ENCODE measurements at regions not wholly inside any gene's neighbourhood (a gene's known extent, or its start where the extent isn't known, plus 50 kb on each side); places are given as distances from the start of the nearest gene placed in this dataset.
"Not testable (repeated sequence)": the region's sequence is repeated elsewhere in the genome, so short reads cannot be mapped to it uniquely, and the experiment has no call there.

- no peak for DNase-seq (ENCODE audit: low spot score)
- H3K4me1 Mint-ChIP-seq (ENCODE audit: low read depth), result no peaks in the 10 kb centered on the region
- H3K36me3 Mint-ChIP-seq (ENCODE audit: low read depth), result no peaks in the 10 kb centered on the region
- H3K27ac Mint-ChIP-seq, result no peak overlapping the region
- H3K9me3 Mint-ChIP-seq, result no peaks in the 10 kb centered on the region
- intact Hi-C loops (cut with micrococcal nuclease), result no loop called here
- H3K4me3 Mint-ChIP-seq, result no peak overlapping the region
- no peaks in the 10 kb centered on the region for H3K27me3 Mint-ChIP-seq (ENCODE audit: insufficient read depth)
Observed at GRCh38 chr3:7973006-7973405, 528.6 kb upstream of the LMCD1 start.

DNA sequence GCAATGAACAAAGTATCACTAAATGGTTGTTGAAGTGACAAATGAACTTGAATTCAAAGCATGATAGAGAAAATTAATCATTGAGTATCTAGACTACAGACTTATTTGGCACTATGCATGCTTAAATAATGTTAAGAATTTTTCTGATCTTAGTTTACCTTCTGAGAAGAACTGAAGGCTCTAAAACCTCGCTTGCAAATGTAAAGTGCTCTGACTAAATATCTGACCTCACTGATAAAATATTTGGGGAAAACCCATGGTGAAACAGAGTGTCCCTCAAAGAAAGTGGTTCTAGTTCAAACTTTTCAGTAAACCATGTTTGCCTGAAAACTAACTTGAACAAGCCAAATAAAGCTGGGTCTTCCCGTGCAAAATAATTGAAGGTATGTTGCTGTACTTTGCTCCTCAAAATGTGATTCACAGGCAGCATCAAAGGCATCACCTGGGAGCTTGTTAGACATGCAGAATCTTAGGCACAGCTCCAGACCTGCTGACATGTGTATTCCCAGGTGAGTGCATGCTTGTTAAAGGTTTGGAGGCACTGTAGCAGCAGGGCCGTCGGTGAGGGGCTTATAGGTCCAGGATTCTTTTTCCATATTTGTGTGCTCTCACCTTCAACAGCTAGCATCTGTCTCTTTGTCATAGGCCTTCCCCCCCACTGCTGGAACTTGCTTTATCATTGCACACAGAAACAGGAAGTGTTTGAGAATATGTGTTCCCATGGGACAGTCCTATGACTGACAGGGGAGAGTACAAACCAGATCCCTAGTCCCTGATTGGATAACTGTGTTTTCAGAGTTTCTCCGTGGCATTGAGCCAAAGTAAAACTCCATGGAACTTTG is 524.2 kb upstream of the LMCD1 start:
- Mint-ChIP-seq H3K4me3 (no peak overlapping the region), H3K27ac (no peak overlapping the region), H3K4me1 (ENCODE audit: low read depth) (no peaks in the 10 kb centered on the region), H3K36me3 (ENCODE audit: low read depth) (no peaks in the 10 kb centered on the region), H3K9me3 (no peaks in the 10 kb centered on the region), H3K27me3 (ENCODE audit: insufficient read depth) (no peaks in the 10 kb centered on the region)
- intact Hi-C loops (cut with micrococcal nuclease), result no loop called here
- DNase-seq (ENCODE audit: low spot score), result no peak

DNA sequence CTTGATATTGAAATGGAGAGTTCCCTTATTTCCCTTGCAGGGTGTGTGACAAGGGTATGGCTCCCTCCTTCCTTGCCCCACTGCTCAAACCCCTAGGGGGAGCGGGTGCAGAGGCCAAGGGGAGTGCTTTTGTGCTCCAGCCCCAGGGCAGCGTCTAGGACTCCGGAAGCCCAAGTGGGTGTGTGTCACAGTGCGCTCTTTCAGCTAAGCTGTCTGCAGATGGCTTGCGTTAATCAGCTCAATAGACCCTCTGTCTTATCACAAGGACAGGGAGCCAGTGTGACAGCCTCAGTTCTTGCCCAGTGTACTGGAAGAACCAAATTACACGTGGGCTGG is 523.6 kb upstream of the LMCD1 start:
- Mint-ChIP-seq H3K9me3 (no peaks in the 10 kb centered on the region), H3K27me3 (ENCODE audit: insufficient read depth) (no peaks in the 10 kb centered on the region), H3K27ac (no peak overlapping the region), H3K36me3 (ENCODE audit: low read depth) (no peaks in the 10 kb centered on the region), H3K4me1 (ENCODE audit: low read depth) (no peaks in the 10 kb centered on the region), H3K4me3 (no peak overlapping the region)
- no peak for DNase-seq (ENCODE audit: low spot score)
- intact Hi-C loops (cut with micrococcal nuclease), result no loop called here

DNA sequence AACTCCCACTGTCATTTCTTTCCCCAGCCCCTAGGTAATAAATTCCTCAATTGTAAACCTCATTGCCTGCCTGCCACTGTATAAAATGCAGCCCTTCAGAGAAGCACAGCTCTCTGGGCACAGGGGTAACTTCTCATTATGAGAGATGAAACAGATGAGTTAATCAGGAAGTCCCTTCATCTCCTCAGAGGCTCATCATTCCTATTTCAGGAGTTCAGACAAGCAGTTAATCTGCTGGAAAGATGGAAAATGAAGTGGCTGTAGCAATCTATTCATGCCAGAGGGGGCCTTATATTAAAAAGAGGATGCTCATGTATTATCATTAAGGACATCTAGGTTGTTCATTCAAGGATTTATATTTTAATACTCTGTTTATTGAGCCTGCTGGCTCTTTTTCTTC is 519.5 kb upstream of the LMCD1 start:
- Mint-ChIP-seq H3K36me3 (ENCODE audit: low read depth) (no peaks in the 10 kb centered on the region), H3K9me3 (no peaks in the 10 kb centered on the region), H3K4me3 (no peak overlapping the region), H3K27me3 (ENCODE audit: insufficient read depth) (no peaks in the 10 kb centered on the region), H3K27ac (no peak overlapping the region), H3K4me1 (ENCODE audit: low read depth) (no peaks in the 10 kb centered on the region)
- intact Hi-C loops (cut with micrococcal nuclease), result no loop called here
- no peak for DNase-seq (ENCODE audit: low spot score)

DNA sequence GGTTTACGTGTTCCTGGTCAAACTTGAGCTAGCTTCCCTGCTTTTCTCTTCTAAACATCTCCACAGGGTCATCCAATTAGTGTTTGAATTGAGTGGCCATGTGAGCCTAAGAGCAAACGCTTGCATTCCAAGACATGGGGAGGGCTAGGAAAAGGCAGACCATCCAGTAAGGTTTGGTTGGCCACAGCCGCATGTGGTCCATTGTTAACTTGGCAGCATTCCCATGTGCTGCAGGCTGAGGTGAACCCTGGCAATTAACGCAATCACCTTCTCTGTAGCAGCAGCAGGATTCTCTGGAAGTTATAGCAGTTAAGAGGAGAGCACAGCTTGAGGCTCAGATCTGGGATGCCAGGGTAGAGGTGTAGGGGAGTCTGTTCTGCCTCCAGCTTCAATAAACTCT is 502.2 kb upstream of the LMCD1 start:
- H3K27ac Mint-ChIP-seq, result no peak overlapping the region
- no peaks in the 10 kb centered on the region for H3K9me3 Mint-ChIP-seq
- H3K4me3 Mint-ChIP-seq, result no peak overlapping the region
- DNase-seq (ENCODE audit: low spot score), result no peak
- H3K4me1 Mint-ChIP-seq (ENCODE audit: low read depth), result no peaks in the 10 kb centered on the region
- H3K27me3 Mint-ChIP-seq (ENCODE audit: insufficient read depth), result no peaks in the 10 kb centered on the region
- intact Hi-C loops (cut with micrococcal nuclease), result no loop called here
- H3K36me3 Mint-ChIP-seq (ENCODE audit: low read depth), result no peaks in the 10 kb centered on the region

GRCh38 chr3:8001307-8001706 is 500.3 kb upstream of the LMCD1 start:
- no peak overlapping the region for H3K27ac Mint-ChIP-seq
- no peaks in the 10 kb centered on the region for H3K9me3 Mint-ChIP-seq
- no peaks in the 10 kb centered on the region for H3K27me3 Mint-ChIP-seq (ENCODE audit: insufficient read depth)
- H3K4me3 Mint-ChIP-seq, result no peak overlapping the region
- no peaks in the 10 kb centered on the region for H3K4me1 Mint-ChIP-seq (ENCODE audit: low read depth)
- H3K36me3 Mint-ChIP-seq (ENCODE audit: low read depth), result no peaks in the 10 kb centered on the region
- DNase-seq (ENCODE audit: low spot score), result no peak
- intact Hi-C loops (cut with micrococcal nuclease), result no loop called here

GRCh38 chr3:8001712-8002111 is 499.9 kb upstream of the LMCD1 start:
- Mint-ChIP-seq H3K27me3 (ENCODE audit: insufficient read depth) (no peaks in the 10 kb centered on the region), H3K9me3 (no peaks in the 10 kb centered on the region), H3K27ac (no peak overlapping the region), H3K4me3 (no peak overlapping the region), H3K36me3 (ENCODE audit: low read depth) (no peaks in the 10 kb centered on the region), H3K4me1 (ENCODE audit: low read depth) (no peaks in the 10 kb centered on the region)
- no peak for DNase-seq (ENCODE audit: low spot score)
- intact Hi-C loops (cut with micrococcal nuclease), result no loop called here

DNA sequence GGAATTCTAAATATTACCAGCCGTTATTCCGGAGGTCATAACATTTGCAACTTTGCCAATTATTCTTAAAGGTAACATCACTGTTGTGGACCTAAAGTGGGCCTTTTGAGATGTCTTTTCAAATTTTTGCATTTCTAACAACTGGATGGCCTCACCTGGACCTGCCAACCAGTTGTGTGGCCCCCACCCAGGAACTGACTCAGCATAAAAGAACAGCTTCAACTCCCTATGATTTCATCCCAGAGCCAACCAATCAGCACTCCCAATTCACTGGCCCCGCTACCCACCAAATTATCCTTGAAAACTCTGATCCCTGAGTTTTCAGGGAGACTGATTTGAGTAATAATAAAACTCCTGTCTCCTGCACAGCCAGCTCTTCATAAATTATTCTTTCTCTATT is 489.7 kb upstream of the LMCD1 start:
- Mint-ChIP-seq H3K27ac (no peak overlapping the region), H3K27me3 (ENCODE audit: insufficient read depth) (no peaks in the 10 kb centered on the region), H3K4me3 (no peak overlapping the region), H3K9me3 (no peaks in the 10 kb centered on the region), H3K36me3 (ENCODE audit: low read depth) (no peaks in the 10 kb centered on the region), H3K4me1 (ENCODE audit: low read depth) (no peaks in the 10 kb centered on the region)
- intact Hi-C loops (cut with micrococcal nuclease), result no loop called here
- DNase-seq (ENCODE audit: low spot score), result no peak

GRCh38 chr3:8020047-8020841 is 481.4 kb upstream of the LMCD1 start:
- H3K36me3 Mint-ChIP-seq (ENCODE audit: low read depth), result no peaks in the 10 kb centered on the region
- DNase-seq (ENCODE audit: low spot score), result no peak
- no peak overlapping the region for H3K4me3 Mint-ChIP-seq
- intact Hi-C loops (cut with micrococcal nuclease), result no loop called here
- no peaks in the 10 kb centered on the region for H3K27me3 Mint-ChIP-seq (ENCODE audit: insufficient read depth)
- H3K4me1 Mint-ChIP-seq (ENCODE audit: low read depth), result no peaks in the 10 kb centered on the region
- no peak overlapping the region for H3K27ac Mint-ChIP-seq
- H3K9me3 Mint-ChIP-seq, result peaks cover 3% of the 10 kb centered on the region

GRCh38 chr3:8027954-8028353 is 473.7 kb upstream of the LMCD1 start:
- no peak overlapping the region for H3K4me3 Mint-ChIP-seq
- no peaks in the 10 kb centered on the region for H3K9me3 Mint-ChIP-seq
- H3K27me3 Mint-ChIP-seq (ENCODE audit: insufficient read depth), result no peaks in the 10 kb centered on the region
- intact Hi-C loops (cut with micrococcal nuclease), result no loop called here
- no peak for DNase-seq (ENCODE audit: low spot score)
- no peaks in the 10 kb centered on the region for H3K36me3 Mint-ChIP-seq (ENCODE audit: low read depth)
- H3K4me1 Mint-ChIP-seq (ENCODE audit: low read depth), result no peaks in the 10 kb centered on the region
- no peak overlapping the region for H3K27ac Mint-ChIP-seq

- no peaks in the 10 kb centered on the region for H3K9me3 Mint-ChIP-seq
- no peaks in the 10 kb centered on the region for H3K36me3 Mint-ChIP-seq (ENCODE audit: low read depth)
- H3K27ac Mint-ChIP-seq, result no peak overlapping the region
- H3K4me3 Mint-ChIP-seq, result no peak overlapping the region
- H3K4me1 Mint-ChIP-seq (ENCODE audit: low read depth), result no peaks in the 10 kb centered on the region
- H3K27me3 Mint-ChIP-seq (ENCODE audit: insufficient read depth), result no peaks in the 10 kb centered on the region
- intact Hi-C loops (cut with micrococcal nuclease), result no loop called here
- DNase-seq (ENCODE audit: low spot score), result no peak
Observed at GRCh38 chr3:8050283-8050682, 451.3 kb upstream of the LMCD1 start.

DNA sequence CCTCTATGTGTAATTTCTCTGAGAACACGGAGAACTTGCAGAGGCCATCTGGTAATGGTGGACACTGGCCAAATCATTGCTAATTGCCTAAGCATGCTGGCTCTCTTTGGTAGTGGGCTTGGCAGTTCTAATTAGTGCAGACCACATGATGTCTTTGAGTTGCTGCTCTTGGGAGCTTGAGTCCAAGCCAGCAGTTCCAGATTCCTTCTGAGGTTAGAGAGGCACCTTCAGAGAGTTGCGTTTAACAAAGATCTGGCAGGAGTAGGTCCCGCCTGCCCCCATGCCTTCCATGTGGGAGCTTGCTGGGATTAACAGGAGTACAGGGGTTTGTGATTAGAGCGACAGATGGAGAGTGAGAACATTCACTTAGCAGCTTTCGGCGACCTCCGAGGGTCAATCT is 449.0 kb upstream of the LMCD1 start:
- no peak overlapping the region for H3K27ac Mint-ChIP-seq
- no peak for DNase-seq (ENCODE audit: low spot score)
- H3K27me3 Mint-ChIP-seq (ENCODE audit: insufficient read depth), result no peaks in the 10 kb centered on the region
- no peak overlapping the region for H3K4me3 Mint-ChIP-seq
- H3K36me3 Mint-ChIP-seq (ENCODE audit: low read depth), result no peaks in the 10 kb centered on the region
- H3K9me3 Mint-ChIP-seq, result no peaks in the 10 kb centered on the region
- no peaks in the 10 kb centered on the region for H3K4me1 Mint-ChIP-seq (ENCODE audit: low read depth)
- intact Hi-C loops (cut with micrococcal nuclease), result no loop called here

- H3K27me3 Mint-ChIP-seq (ENCODE audit: insufficient read depth); DNase-seq (ENCODE audit: low spot score); intact Hi-C loops (cut with micrococcal nuclease); H3K27ac Mint-ChIP-seq; H3K36me3 Mint-ChIP-seq (ENCODE audit: low read depth); H3K9me3 Mint-ChIP-seq; H3K4me1 Mint-ChIP-seq (ENCODE audit: low read depth); H3K4me3 Mint-ChIP-seq: not testable (repeated sequence)
Observed at GRCh38 chr3:8068135-8068534, 433.5 kb upstream of the LMCD1 start.

Measured in activated T-helper 1 cell treated with anti-CD3 and anti-CD28 coated beads, Interleukin-12 subunit alpha, Interleukin-12 subunit beta, Interleukin-2, Interleukin-4 antibody, amounts not matched to agents 30 ng/mL and 10 ng/mL and 1 ng/mL, durations not matched to agents 14 hours and 24 hours and 36 hours (primary cell).